Large intestine (tissue), 3 donors: ENCODE measurements at regions not wholly inside any gene's neighbourhood (a gene's known extent, or its start where the extent isn't known, plus 50 kb on each side); places are given as distances from the start of the nearest gene placed in this dataset.

Experiments
- DNase-seq, 2 donors: peaks; one replicate each; pipeline versions ENCODE4 v3.0.0 to v3.0.0-alpha.2; 2013
- H3K27ac ChIP-seq: one replicate; pipeline ENCODE4 v1.5.1; 2013; ENCODE audit warnings: low read length
- H3K27me3 ChIP-seq: 2 replicates; pipeline ENCODE4 v1.6.1; 2013; ENCODE audit warnings: low read length; ENCODE audit not compliant: control insufficient read depth, insufficient read depth
- H3K36me3 ChIP-seq: 2 replicates; pipeline ENCODE4 v1.6.1; 2013; ENCODE audit warnings: low read length; ENCODE audit not compliant: control insufficient read depth, insufficient read depth
- H3K4me1 ChIP-seq: one replicate; pipeline ENCODE4 v1.6.1; 2013; ENCODE audit warnings: low read length; ENCODE audit not compliant: control insufficient read depth, insufficient read depth
- H3K4me3 ChIP-seq: one replicate; pipeline ENCODE4 v1.5.1; 2013; ENCODE audit warnings: low read length
- H3K9me3 ChIP-seq: one replicate; pipeline ENCODE4 v1.6.1; 2013; ENCODE audit warnings: mild to moderate bottlenecking, low read depth, low read length, moderate library complexity; ENCODE audit not compliant: control insufficient read depth
- WGBS: methylation state at CpG from one replicate; pipeline ENCODE4 v1.1.5; 2013; ENCODE audit warnings: low lambda C conversion rate; ENCODE audit not compliant: insufficient coverage; 5-methylcytosine and 5-hydroxymethylcytosine counted together

DNA sequence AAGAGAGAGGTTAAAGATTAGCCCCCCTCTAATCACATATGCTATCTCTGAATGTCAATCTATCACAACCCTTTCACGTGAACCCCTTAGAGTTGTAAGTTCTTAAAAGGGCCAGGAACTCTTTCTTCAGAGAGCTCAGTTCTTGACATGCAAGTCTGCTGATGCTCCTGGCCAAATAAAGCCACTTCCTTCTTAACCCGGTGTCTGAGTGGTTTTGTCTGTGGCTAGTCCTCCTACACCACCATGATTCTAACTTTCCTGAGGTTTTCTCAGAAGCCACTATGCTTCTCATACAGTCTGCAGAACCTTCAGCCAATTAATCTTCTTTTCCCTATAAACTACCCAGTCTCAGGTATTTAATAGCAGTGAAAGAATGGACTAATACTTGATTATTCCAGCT lies 231.1 kb upstream of the CNTN6 start:
- Histone ChIP-seq H3K4me1 (no peaks in the 10 kb centered on the region), H3K4me3 (no peak overlapping the region), H3K36me3 (no peaks in the 10 kb centered on the region), H3K9me3 (peaks cover 10% of the 10 kb centered on the region), H3K27me3 (no peaks in the 10 kb centered on the region), H3K27ac (no peak overlapping the region)
- no peak for DNase-seq
- WGBS: no CpG with 5 or more reads among the region's 2 CpGs

DNA sequence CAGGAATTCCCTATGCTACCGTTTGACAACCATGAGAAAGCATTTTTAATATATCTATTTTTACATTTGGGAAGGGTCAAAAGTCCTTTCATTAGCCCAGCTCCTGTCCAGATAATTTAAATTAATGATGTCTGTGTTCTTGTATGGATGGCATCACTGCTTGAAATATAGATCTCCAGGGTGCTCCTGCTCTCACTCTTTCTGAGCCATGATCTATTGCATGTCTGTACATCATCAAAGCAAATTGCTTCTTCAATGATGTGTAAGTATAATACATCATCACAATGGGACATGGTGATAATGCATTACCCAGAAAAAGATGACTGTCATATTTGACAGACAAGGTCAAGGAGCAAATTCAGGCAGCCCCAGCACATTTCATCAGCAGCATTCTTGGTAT lies 223.6 kb upstream of the CNTN6 start:
- 100% methylated on average over 1 of the region's 1 CpG for WGBS

DNA sequence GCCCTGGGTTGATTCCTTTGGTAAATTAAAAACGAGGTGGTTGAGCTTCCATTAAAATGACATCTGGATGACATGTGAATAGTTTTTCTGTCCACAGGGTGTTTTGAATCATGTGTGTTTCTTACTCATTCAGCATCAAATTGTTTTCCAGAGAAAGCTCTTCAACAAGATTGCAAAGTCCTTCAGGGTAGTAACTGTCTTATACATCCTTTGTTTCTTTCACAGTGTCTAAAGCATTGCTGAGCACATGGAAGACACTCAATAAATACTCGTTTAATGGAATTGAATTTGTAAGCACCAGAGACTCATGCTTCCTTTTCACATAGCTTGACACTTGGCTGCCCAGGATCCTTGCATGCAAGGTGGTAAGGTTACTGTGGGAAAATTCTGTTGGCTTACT lies 223.1 kb upstream of the CNTN6 start:
- no CpG with 5 or more reads among the region's 2 CpGs for WGBS

More for the DNA sequence above, 223.6 kb upstream of the CNTN6 start:
- Histone ChIP-seq H3K36me3 (no peaks in the 10 kb centered on the region), H3K4me3 (no peak overlapping the region), H3K9me3 (no peaks in the 10 kb centered on the region), H3K27ac (no peak overlapping the region), H3K4me1 (no peaks in the 10 kb centered on the region), H3K27me3 (no peaks in the 10 kb centered on the region)
- DNase-seq: no peak

DNA sequence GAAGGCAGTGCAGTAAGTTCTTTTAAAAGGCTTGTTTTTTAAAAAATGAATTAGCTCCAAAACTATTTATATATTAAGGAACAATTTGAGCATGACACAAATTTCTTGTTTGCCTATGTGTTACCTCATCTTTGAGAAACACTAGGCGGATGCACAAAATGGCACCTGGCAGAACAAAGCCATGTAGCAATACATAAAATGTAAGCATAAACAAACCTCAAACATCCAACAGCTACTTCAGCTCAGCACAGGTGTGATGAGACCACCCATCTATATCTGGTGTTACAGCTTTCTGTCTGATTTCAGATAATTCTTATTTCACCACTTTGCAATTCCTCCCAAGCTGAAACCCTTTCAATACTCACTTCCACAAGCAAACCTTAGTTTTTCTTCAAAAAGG lies 221.2 kb upstream of the CNTN6 start:
- Histone ChIP-seq H3K4me3 (no peak overlapping the region), H3K36me3 (no peaks in the 10 kb centered on the region), H3K27ac (no peak overlapping the region), H3K9me3 (no peaks in the 10 kb centered on the region), H3K27me3 (no peaks in the 10 kb centered on the region), H3K4me1 (no peaks in the 10 kb centered on the region)
- no CpG with 5 or more reads among the region's 1 CpG for WGBS
- DNase-seq: no peak

More for the DNA sequence above, 223.1 kb upstream of the CNTN6 start:
- H3K27me3 ChIP-seq: no peaks in the 10 kb centered on the region
- H3K4me1 ChIP-seq: no peaks in the 10 kb centered on the region
- H3K9me3 ChIP-seq: no peaks in the 10 kb centered on the region
- no peak overlapping the region for H3K4me3 ChIP-seq
- no peak for DNase-seq
- no peaks in the 10 kb centered on the region for H3K36me3 ChIP-seq
- no peak overlapping the region for H3K27ac ChIP-seq

DNA sequence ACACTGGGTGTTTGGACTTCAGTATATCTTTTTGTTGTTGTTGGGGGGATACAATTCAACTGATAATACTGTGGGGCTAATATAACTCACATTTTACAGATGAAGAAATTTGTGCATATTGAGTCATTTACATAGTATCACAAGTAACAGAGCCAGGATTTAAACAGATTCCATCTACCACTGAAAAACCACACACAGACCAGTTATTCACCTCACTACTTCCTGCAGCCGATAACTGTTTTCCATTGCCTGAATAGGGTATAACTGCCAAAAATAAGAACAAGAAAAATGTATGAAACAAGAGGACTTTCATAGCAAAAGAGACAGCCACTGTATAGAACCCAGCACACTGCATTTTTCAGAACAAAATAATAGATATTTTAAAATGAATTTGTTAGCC lies 215.8 kb upstream of the CNTN6 start:
- Histone ChIP-seq H3K36me3 (no peaks in the 10 kb centered on the region), H3K27me3 (no peaks in the 10 kb centered on the region), H3K9me3 (no peaks in the 10 kb centered on the region), H3K4me1 (no peaks in the 10 kb centered on the region), H3K4me3 (no peak overlapping the region), H3K27ac (no peak overlapping the region)
- no peak for DNase-seq
- WGBS: no CpG with 5 or more reads among the region's 1 CpG

DNA sequence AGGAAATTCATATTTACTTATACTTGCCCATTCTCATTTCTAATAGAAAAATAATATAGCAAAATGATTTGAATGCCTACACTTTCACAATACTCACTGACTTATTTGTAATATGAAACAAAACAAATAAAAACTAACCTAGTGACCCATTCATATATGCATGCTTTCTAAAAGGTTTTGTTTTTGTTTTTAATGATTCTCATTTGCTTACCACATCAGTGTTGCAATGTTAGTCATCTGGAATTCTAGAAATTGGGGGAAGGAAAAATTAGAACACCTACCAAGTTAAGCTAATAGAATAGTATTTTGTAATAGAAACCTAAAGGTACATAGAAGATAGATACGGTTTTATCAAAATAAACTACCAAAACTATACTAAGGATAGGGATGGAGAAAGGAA lies 214.1 kb upstream of the CNTN6 start:
- Histone ChIP-seq H3K4me1 (no peaks in the 10 kb centered on the region), H3K27me3 (no peaks in the 10 kb centered on the region), H3K4me3 (no peak overlapping the region), H3K9me3 (no peaks in the 10 kb centered on the region), H3K36me3 (no peaks in the 10 kb centered on the region), H3K27ac (no peak overlapping the region)
- WGBS: no CpG with 5 or more reads among the region's 1 CpG
- DNase-seq: no peak

DNA sequence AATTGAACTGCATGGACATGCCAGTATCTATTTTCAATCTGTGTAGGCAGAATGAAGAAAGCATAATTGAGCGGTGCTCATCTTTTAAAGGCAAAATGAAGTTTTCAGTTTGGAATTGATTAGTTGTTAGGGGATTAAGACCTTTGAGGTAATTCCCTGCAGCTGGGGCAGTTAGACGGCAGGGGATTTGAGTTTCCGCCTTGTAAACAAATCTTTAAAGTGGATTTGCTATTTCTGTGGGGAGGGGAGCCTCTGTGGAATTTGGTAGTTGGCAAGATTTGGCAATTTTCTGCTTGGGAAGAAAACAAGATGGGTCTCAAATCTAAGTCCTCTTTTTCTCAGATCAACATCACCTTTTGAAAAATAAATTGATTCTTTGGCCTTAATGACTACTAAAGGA lies 212.5 kb upstream of the CNTN6 start:
- WGBS: no CpG with 5 or more reads among the region's 3 CpGs
- H3K36me3 ChIP-seq: no peaks in the 10 kb centered on the region
- H3K27ac ChIP-seq: no peak overlapping the region
- no peaks in the 10 kb centered on the region for H3K27me3 ChIP-seq
- H3K4me1 ChIP-seq: no peaks in the 10 kb centered on the region
- no peak for DNase-seq
- H3K9me3 ChIP-seq: no peaks in the 10 kb centered on the region
- H3K4me3 ChIP-seq: no peak overlapping the region

DNA sequence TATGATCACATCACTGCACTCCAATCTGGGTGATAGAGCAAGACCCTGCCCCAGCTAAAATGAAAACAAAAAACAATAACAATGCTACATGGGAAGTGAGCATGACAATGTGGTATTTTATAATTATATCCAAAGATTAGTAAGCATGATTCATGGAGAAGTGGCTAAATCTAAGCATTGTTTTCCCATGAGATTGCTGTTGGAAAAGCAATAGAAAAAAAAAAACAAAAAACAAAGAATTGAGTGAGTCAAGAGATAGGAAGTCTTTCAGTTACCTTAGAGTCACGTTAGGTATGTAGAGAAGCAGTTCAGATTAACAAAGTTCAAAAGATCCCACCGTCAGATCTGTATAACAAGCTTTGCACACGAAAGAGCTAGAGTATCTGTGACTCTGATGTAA lies 210.3 kb upstream of the CNTN6 start:
- Histone ChIP-seq H3K4me1 (no peaks in the 10 kb centered on the region), H3K27me3 (no peaks in the 10 kb centered on the region), H3K4me3 (no peak overlapping the region), H3K9me3 (no peaks in the 10 kb centered on the region), H3K27ac (no peak overlapping the region), H3K36me3 (no peaks in the 10 kb centered on the region)
- WGBS: 84% methylated on average over 3 of the region's 3 CpGs
- DNase-seq: no peak

DNA sequence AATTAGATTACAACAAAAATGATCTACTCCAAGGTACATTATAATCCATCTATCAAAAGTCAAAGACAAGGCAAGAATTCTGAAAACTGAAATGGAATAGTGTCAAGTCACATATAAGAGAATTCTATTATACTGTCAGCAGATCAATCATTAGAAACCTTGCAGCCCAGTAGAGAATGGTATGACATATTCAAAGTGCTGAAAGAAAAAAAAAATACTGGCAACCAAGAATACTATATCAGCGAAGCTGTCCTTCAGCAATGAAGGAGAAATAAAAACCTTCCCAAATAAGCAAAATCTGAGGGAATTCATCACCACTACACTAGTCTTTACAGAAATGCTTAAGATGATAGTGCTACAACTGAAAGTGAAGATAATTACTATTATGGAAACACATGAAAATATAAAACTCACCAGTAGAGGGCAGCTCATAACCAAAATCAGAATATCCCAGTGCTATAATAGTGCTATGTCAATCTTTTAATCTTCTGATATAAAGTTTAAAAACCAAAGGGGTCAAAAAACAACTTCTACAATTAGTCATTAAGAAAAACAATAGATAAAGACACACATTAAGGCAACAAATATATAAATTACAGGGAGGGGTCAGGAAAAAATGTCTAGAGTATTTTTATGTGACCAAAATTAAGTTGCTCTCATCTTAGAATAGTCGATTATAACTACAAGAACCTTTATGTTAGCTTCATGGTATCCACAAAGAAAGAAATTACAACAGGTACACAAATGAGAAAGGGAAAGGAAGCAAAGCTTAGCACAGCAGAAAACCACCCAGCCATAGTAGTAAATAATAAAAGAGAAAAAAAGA lies 190.7 kb upstream of the CNTN6 start:
- Histone ChIP-seq H3K36me3 (no peaks in the 10 kb centered on the region), H3K9me3 (peaks cover 2% of the 10 kb centered on the region), H3K4me1 (no peaks in the 10 kb centered on the region), H3K27me3 (no peaks in the 10 kb centered on the region), H3K4me3 (no peak overlapping the region), H3K27ac (no peak overlapping the region)
- WGBS: 20% methylated on average over 1 of the region's 2 CpGs
- no peak for DNase-seq

DNA sequence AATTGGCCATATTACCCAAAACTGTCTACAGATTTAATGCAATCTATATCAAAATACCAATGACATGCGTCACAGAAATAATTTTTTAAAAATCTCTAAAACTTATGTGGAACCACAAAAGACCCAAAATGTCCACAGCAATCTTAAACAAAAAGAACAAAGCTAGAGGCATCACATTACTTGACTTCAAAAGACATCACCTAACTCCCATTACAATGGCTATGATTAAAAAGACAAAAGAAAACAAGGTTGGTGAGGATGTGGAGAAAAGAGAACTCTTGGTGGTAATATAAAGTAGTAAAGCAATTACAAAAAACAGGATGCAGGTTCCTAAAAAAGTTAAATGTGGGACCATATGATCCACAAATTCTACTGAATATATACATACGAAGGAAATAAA lies 187.6 kb upstream of the CNTN6 start:
- Histone ChIP-seq H3K4me3 (no peak overlapping the region), H3K9me3 (peaks cover 2% of the 10 kb centered on the region), H3K4me1 (no peaks in the 10 kb centered on the region), H3K27ac (no peak overlapping the region), H3K36me3 (no peaks in the 10 kb centered on the region), H3K27me3 (no peaks in the 10 kb centered on the region)
- WGBS: 100% methylated on average over 1 of the region's 2 CpGs
- DNase-seq: no peak

DNA sequence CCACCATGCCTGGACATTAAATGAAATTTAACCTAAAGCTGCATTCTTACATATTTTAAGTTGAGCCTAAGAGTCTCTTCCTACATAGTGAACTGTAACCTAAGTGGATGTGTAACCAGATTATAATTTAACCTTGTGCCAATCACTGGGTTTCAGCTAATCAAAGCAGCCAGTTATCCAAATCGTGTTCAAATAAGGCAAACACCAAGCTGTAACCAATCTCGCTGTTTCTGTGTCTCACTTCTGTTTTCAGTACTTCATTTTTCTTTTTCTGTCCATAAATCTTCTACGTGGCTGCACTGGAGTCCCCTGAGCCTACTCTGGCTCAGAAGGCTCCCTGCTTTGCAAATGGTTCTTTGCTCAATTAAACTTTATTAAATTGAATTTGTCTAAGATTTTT lies 186.1 kb upstream of the CNTN6 start:
- Histone ChIP-seq H3K4me3 (no peak overlapping the region), H3K27ac (no peak overlapping the region), H3K9me3 (peaks cover under 1% of the 10 kb centered on the region), H3K4me1 (no peaks in the 10 kb centered on the region), H3K36me3 (no peaks in the 10 kb centered on the region), H3K27me3 (no peaks in the 10 kb centered on the region)
- DNase-seq: no peak
- WGBS: 100% methylated on average over 1 of the region's 3 CpGs
